DMS153 treated with DMSO at 0.1 percent for 48 hours (cell line): ENCODE measurements at regions not wholly inside any gene's neighbourhood (a gene's known extent, or its start where the extent isn't known, plus 50 kb on each side); places are given as distances from the start of the nearest gene placed in this dataset.
"Not testable (repeated sequence)": the region's sequence is repeated elsewhere in the genome, so short reads cannot be mapped to it uniquely, and the experiment has no call there.

Experiments used
- DNase-seq: peaks from one replicate; lab custom pipeline; 2025; ENCODE audit not compliant: unreplicated experiment; lab: John Stamatoyannopoulos, UW

DNA sequence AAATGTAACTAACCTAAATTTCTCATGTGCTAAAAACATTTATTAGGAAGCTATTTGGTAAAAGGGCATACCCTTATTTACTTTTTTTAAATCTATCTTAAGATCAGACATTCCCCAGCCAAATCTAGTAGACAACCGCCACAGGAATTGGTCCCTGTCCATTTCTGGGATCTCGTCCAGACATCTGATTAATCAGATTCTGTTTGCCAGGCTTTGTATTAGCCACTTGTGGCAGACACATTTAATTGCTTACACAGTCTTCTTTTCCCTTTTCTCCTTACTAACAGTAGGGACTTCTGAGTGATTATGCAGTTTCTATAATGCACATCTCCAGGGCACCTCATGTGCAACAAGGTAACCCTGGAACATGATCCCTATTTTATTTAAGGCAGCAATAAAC lies 449.0 kb upstream of the RGS18 start:
- DNase-seq = no peak

DNA sequence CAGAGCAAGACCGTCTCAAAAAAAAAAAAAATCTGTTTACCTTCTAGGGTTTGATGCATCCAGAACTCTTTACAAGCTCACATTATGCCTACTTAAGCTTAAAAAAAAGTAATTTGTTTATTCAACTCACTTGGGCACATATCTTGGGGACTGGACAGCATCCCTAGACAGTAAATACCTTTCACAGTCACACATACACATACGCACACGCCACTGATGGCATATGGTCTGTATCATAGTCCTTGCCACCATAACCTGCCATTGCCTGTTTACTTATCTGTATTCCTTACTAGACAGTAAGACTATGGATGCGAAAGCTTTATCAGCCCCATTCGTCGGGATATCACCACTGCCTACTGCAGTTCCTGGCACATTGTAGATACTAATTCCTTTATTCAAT lies 446.3 kb upstream of the RGS18 start:
- no peak for DNase-seq

GRCh38 chr1:191714845-191715244 lies 443.4 kb upstream of the RGS18 start:
- no peak for DNase-seq

DNA sequence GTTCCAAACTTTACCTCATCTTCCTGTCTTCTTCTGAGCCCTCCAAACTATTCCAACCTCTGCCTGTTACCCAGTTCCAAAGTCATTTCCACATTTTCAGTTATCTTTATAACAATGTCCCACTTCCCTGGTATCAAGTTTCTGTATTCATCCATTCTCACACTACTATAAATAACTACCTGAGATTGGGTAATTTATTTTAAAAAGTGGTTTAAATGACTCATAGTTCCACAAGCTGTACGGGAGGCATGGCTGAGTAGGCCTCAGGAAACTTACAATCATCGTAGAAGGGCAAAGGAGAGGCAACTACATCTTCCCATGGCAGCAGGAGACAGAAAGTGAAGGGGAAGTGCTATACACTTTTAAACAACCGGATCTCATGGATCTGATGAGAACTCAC lies 428.5 kb upstream of the RGS18 start:
- DNase-seq = no peak

GRCh38 chr1:191731608-191732302 lies 426.5 kb upstream of the RGS18 start:
- not testable (repeated sequence) for DNase-seq

DNA sequence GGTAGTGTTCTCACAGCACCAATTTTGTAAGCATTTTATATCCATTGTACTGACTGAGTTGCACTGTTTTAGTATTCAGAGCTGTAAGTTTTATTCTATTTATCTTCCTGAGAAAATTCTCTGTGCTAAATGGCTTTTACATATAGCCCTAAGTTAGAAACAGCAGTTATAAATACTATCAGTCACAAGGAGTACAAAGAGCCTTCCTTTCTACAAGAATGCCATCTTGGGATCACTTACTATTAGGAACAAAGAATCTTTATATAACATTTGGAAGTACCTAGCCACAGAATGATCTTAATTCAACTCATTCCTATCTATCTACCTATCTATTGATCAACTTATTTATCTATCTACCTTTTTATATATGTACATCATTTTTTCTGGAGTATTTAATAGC lies 423.9 kb upstream of the RGS18 start:
- DNase-seq = no peak

DNA sequence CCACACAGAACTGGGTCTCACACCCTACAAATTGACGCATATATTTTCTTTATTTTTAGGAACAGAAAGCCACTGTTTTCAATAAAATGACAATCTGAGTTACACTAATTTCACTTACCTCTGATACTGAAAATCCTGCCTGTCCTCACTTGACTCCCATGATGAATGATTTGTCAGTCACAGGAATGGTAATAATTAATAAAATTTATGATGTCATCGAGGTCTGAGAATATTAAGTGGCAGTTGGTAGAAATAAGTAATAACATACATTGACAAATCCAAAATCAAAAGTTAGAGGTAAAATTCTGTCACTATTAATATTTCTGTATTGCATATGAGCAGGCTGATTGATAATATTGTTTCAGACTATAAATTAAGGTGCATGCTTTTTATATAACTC lies 418.7 kb upstream of the RGS18 start:
- no peak for DNase-seq

- no peak for DNase-seq
Observed at GRCh38 chr1:191752342-191752741, 405.9 kb upstream of the RGS18 start.

DNA sequence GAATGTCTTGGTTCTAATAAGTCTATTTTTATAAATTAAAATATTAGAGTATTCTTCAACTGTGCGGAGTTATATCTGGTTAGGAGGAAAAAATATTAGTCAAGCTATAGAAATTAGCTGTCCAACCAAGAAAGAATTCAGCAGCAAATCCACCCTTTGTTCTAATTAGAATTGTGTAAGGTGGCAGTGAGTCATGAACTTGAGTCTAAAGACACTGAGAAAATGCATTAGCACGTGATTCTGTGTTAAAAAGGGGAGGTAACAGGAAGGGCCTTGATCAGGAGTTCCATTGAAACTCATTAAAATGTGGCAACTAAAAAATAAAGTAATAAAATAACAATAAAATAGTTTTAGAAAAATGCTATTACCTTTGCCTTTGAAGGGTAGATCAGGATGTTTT lies 398.2 kb upstream of the RGS18 start:
- no peak for DNase-seq

- DNase-seq = no peak
Observed at GRCh38 chr1:191788551-191788950, 369.7 kb upstream of the RGS18 start.

GRCh38 chr1:191798178-191798577 lies 360.1 kb upstream of the RGS18 start:
- DNase-seq = no peak

- no peak for DNase-seq
Observed at GRCh38 chr1:191804311-191804710, 354.0 kb upstream of the RGS18 start.

- DNase-seq = not testable (repeated sequence)
Observed at GRCh38 chr1:191813593-191813992, 344.7 kb upstream of the RGS18 start.

GRCh38 chr1:191818198-191818597 lies 340.1 kb upstream of the RGS18 start:
- no peak for DNase-seq

DNA sequence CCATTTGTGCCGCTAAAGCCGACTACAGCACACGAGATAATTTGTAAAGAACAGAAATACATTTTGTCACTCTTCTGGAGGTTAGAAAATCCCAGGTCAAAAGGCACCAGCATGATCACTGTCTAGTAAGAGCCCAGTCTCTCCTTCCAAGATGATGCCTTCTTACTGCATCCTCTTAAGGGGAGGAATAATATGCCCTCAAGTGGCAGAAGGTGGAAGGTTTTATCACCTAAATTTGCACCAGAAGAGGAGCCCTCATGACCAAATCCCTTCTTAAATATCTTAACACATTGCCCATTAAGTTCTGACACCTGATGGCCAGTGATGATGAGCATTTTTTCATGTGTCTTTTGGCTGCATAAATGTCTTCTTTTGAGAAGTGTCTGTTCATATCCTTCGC lies 326.7 kb upstream of the RGS18 start:
- no peak for DNase-seq

- DNase-seq = no peak
Observed at GRCh38 chr1:191839891-191840290, 318.4 kb upstream of the RGS18 start.

GRCh38 chr1:191851799-191852595 lies 306.3 kb upstream of the RGS18 start:
- DNase-seq = no peak

DNA sequence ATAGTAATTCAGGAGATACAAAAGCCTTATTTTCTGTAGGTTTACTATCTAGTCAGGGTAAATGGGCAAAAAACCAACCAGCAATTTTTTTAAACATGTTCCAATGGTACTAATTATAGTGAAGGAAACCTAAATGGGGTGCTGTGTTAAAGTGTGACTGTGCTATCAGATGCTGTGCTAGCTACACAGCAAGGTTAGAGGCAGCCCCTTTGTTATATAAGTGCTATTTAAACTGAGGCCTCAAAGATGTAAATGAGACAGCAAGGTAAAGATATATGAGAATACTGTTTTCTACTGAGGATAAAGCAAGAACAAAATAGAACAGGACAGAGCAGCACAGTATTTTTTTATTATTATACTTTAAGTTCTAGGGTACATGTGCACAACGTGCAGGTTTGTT lies 305.4 kb upstream of the RGS18 start:
- DNase-seq = no peak

- DNase-seq = no peak
Observed at GRCh38 chr1:191857600-191857999, 300.7 kb upstream of the RGS18 start.

DNA sequence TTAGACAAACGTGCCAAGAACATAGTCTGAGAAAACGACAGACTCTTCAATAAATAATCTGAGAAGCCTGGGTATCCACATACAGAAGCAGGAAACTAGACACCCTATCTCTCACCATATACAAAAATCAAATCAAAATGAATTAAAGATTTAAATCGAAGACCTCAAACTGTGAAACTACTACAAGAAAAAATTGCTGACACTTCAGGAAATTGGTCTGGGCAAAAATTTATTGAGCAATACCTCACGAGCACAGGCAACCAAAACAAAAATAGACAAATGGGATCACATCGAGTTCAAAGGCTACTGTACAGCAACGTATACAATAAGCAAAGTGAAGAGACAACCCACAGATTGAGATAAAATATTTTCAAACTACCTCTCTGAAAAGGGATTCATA lies 292.8 kb upstream of the RGS18 start:
- DNase-seq = no peak

DNA sequence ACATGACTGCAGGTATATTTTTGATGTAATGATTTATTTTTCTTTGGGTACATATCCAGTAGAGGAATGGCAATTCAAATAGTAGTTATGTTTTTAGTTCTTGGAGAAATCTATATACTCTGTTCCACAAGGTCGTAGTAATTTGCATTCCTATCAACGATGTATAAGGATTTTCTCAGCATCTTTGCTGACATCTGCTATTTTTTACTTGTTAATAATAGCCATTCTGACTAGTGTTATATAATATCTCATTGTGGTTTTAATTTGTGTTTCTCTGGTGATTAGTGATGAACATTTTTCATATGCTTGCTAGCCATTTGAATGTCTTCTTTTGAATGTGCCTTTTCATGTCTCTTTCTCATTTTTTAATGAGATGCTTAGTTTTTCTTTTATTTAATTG lies 292.1 kb upstream of the RGS18 start:
- DNase-seq = no peak

- DNase-seq = no peak
Observed at GRCh38 chr1:191869790-191870312, 288.4 kb upstream of the RGS18 start.
